GM10266 (cell line): ENCODE measurements at regions not wholly inside any gene's neighbourhood (a gene's known extent, or its start where the extent isn't known, plus 50 kb on each side); places are given as distances from the start of the nearest gene placed in this dataset.

Experiments
- DNase-seq: peaks from one replicate; pipeline ENCODE4 v3.0.0; 2012; ENCODE audit errors: extremely low spot score
- TF ChIP-seq, protein P1 (sequence below): IDR thresholded peaks from 2 replicates; pipeline ENCODE4 v1.5.1; 2012; ENCODE audit warnings: mild to moderate bottlenecking, low read depth; ENCODE audit not compliant: control insufficient read depth, insufficient read depth; ENCODE audit errors: missing control alignments

DNA sequence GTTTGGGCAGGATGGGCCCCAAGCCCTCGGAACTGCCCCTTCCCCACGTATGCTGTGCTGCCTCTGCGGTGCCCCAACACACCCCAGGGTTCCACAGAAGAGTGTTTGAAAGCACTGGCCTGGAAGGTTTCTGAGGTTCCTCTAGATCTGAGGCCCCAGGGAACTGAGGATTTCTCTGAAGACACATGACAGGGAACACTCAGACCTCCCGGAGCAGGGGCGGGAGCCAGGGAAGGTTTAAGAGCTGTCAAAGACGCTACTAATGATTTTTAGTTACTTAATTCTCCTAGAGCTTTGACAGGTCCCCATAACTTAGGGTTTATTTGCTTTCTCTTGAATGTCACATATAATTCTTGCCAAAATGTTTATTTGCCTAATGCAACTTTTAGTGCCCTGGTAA lies 212.3 kb upstream of the GRIK3 start:
- TF ChIP-seq, protein P1, sequence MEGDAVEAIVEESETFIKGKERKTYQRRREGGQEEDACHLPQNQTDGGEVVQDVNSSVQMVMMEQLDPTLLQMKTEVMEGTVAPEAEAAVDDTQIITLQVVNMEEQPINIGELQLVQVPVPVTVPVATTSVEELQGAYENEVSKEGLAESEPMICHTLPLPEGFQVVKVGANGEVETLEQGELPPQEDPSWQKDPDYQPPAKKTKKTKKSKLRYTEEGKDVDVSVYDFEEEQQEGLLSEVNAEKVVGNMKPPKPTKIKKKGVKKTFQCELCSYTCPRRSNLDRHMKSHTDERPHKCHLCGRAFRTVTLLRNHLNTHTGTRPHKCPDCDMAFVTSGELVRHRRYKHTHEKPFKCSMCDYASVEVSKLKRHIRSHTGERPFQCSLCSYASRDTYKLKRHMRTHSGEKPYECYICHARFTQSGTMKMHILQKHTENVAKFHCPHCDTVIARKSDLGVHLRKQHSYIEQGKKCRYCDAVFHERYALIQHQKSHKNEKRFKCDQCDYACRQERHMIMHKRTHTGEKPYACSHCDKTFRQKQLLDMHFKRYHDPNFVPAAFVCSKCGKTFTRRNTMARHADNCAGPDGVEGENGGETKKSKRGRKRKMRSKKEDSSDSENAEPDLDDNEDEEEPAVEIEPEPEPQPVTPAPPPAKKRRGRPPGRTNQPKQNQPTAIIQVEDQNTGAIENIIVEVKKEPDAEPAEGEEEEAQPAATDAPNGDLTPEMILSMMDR, result no peak
- no peak for DNase-seq

- TF ChIP-seq, protein P1, result no peak
- no peak for DNase-seq
These were observed 216.1 kb upstream of the GRIK3 start for GRCh38 chr1:37250371-37250770.

DNA sequence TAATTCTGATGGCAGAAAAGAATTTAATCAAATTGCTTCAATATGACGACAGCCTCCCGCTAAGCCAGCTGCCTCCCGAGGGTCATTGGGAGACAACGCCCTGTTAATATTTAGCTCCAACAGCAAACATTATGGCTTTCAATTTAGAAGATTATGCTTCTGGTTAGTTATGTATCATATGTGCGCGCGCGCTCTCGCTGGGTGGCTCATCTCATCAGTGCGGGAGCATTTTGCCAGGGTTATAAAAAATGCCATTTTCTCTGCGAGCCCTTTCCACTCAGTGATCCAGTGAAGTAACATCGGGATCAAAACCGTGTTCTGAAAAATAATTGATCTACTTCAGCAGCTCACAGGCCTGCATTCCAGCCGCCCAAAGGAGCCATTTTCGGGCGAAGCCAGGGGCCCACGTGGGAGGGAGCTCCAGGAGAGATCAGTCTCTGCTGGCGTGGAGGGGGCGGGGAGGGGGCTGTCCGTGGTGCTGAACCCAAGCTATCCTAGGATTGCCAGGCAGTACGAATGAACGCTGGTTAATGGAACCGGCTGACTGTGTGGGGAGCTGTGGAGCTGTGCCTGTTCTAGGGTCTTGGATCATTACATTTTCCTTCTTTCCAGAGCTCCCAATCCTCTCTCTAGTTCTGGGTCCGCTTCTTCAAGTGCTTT lies 219.1 kb upstream of the ZC3H12A start:
- peak; percentile 14 for DNase-seq
- TF ChIP-seq, protein P1, result no peak

- TF ChIP-seq, protein P1, result no peak
- no peak for DNase-seq
These were observed 218.5 kb upstream of the ZC3H12A start for GRCh38 chr1:37255868-37256267.

DNA sequence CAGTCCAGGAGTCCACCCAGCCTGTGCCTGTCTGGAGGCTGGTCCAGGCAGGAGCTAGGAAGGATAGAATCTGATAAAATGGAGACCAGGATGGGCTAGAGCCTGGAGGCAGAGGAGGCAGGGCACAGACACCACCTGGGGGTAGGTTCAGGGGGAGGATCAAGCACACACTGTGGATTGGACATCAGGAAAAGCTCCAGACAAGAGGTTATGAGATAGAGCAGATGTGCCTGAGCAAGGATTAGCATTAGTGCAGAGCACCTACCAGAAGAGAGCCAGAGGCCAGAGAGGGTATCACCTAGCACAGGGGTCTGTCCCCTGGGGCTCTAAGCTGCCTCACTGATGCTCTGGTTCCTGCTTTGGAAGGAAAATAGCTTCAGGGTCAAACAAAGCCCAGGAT lies 216.7 kb upstream of the ZC3H12A start:
- TF ChIP-seq, protein P1, result no peak
- no peak for DNase-seq

- DNase-seq, result no peak
- TF ChIP-seq, protein P1, result no peak
These were observed 216.3 kb upstream of the ZC3H12A start for GRCh38 chr1:37258068-37258467.

- no peak for DNase-seq
- TF ChIP-seq, protein P1, result no peak
These were observed 215.4 kb upstream of the ZC3H12A start for GRCh38 chr1:37259019-37259418.
